IMR-90 (cell line): ENCODE measurements at regions not wholly inside any gene's neighbourhood (a gene's known extent, or its start where the extent isn't known, plus 50 kb on each side); places are given as distances from the start of the nearest gene placed in this dataset.

Experiments used
- ATAC-seq: fragments of 200-7000 bp; cut with Tn5 transposase; 2 replicates; pipeline ENCODE4 v1.9.1; 2020; ENCODE audit warnings: low read depth, mild to moderate bottlenecking, moderate library complexity
- BruUV-seq: library from RNA; stranded (reverse); fragments of 400-500 nt; replicated peaks from 2 replicates; lab custom pipeline; 2021; lab: Mats Ljungman, UMichigan
- CTCF ChIA-PET: fragments of 300-600 bp; formaldehyde crosslinking; extraction: SDS; loops from one replicate; lab custom pipeline; 2021; ENCODE audit warnings: antibody characterized with exemption; lab: Yijun Ruan, JAX
- POLR2A ChIA-PET: fragments of 300-600 bp; sonication (Branson Sonifier 250); formaldehyde crosslinking; loops from one replicate; lab custom pipeline; 2022; ENCODE audit warnings: antibody characterized with exemption; ENCODE audit not compliant: unreplicated experiment; lab: Charles Lee
- DNase-seq: peaks from one replicate; pipeline ENCODE4 v3.0.0; 2013
- H2AFZ ChIP-seq: replicated peaks from 2 replicates; pipeline ENCODE3; 2013; ENCODE audit warnings: low read length, mild to moderate bottlenecking; ENCODE audit not compliant: poor library complexity
- H2AK5ac ChIP-seq: 2 replicates; pipeline ENCODE4 v1.6.1; 2013; ENCODE audit warnings: low read depth, low read length, inconsistent platforms
- H2AK9ac ChIP-seq: replicated peaks from 2 replicates; pipeline ENCODE3; 2013; ENCODE audit warnings: mild to moderate bottlenecking, low read depth, low read length, moderate library complexity; ENCODE audit not compliant: poor library complexity
- H2BK120ac ChIP-seq: 2 replicates; pipeline ENCODE4 v1.6.1; 2013; ENCODE audit warnings: low read depth, low read length, inconsistent platforms
- H2BK15ac ChIP-seq: 3 replicates; pipeline ENCODE4 v1.6.1; 2013; ENCODE audit warnings: low read depth, low read length, inconsistent platforms
- H2BK20ac ChIP-seq: 2 replicates; pipeline ENCODE4 v1.6.1; 2013; ENCODE audit warnings: low read depth, mild to moderate bottlenecking, inconsistent platforms, low read length, moderate library complexity
- H2BK5ac ChIP-seq: 2 replicates; pipeline ENCODE4 v1.6.1; 2013; ENCODE audit warnings: mild to moderate bottlenecking, low read depth, low read length, inconsistent platforms; ENCODE audit not compliant: poor library complexity, severe bottlenecking
- H3K14ac ChIP-seq: replicated peaks from 2 replicates; pipeline ENCODE4 v1.6.1; 2013; ENCODE audit warnings: low read depth, low read length, inconsistent platforms
- H3K18ac ChIP-seq: 2 replicates; pipeline ENCODE4 v1.6.1; 2013; ENCODE audit warnings: low read depth, low read length, control low read depth
- H3K23ac ChIP-seq: 2 replicates; pipeline ENCODE4 v1.6.1; 2013; ENCODE audit warnings: low read depth, low read length, inconsistent platforms
- H3K27ac ChIP-seq: 2 replicates; pipeline ENCODE4 v1.5.1; 2013; ENCODE audit warnings: mild to moderate bottlenecking, control low read depth, low read length; ENCODE audit not compliant: insufficient read depth
- H3K27me3 ChIP-seq: 2 replicates; pipeline ENCODE4 v1.6.1; 2013; ENCODE audit warnings: low read length; ENCODE audit not compliant: control insufficient read depth, insufficient read depth
- H3K36me3 ChIP-seq: 2 replicates; pipeline ENCODE4 v1.6.1; 2013; ENCODE audit warnings: low read length, mixed read lengths; ENCODE audit not compliant: control insufficient read depth, insufficient read depth
- H3K4ac ChIP-seq: 2 replicates; pipeline ENCODE4 v1.6.1; 2013; ENCODE audit warnings: low read depth, low read length, inconsistent platforms
- H3K4me1 ChIP-seq: 2 replicates; pipeline ENCODE4 v1.6.1; 2013; ENCODE audit warnings: low read length, mixed read lengths; ENCODE audit not compliant: control insufficient read depth, insufficient read depth
- H3K4me2 ChIP-seq: 2 replicates; pipeline ENCODE4 v1.6.1; 2013; ENCODE audit warnings: low read depth, mild to moderate bottlenecking, control low read depth, low read length, moderate library complexity
- H3K4me3 ChIP-seq: 2 replicates; pipeline ENCODE4 v1.5.1; 2013; ENCODE audit warnings: low read depth, mild to moderate bottlenecking, control low read depth, low read length, moderate library complexity; ENCODE audit not compliant: insufficient read depth
- H3K56ac ChIP-seq: 2 replicates; pipeline ENCODE4 v1.6.1; 2013; ENCODE audit warnings: low read length, inconsistent platforms; ENCODE audit not compliant: insufficient read depth; ENCODE audit errors: extremely low read depth
- H3K79me1 ChIP-seq, 2 experiments: 2 replicates each; pipeline ENCODE4 v1.6.1; 2013; ENCODE audit warnings: low read length in 2 of 2, inconsistent platforms in 1 of 2, low read depth in 1 of 2
- H3K9ac ChIP-seq: 2 replicates; pipeline ENCODE4 v1.6.1; 2013; ENCODE audit warnings: low read depth, low read length, control low read depth
- H3K9me1 ChIP-seq: 2 replicates; pipeline ENCODE4 v1.6.1; 2013; ENCODE audit warnings: low read length, inconsistent platforms; ENCODE audit not compliant: insufficient read depth
- H3K9me3 ChIP-seq: 2 replicates; pipeline ENCODE4 v1.6.1; 2013; ENCODE audit warnings: low read length; ENCODE audit not compliant: control insufficient read depth, insufficient read depth
- H4K20me1 ChIP-seq: 2 replicates; pipeline ENCODE4 v1.6.1; 2013; ENCODE audit warnings: low read length, inconsistent platforms; ENCODE audit not compliant: insufficient read depth
- H4K5ac ChIP-seq: 2 replicates; pipeline ENCODE4 v1.6.1; 2013; ENCODE audit warnings: mild to moderate bottlenecking, low read depth, low read length, control low read depth
- H4K8ac ChIP-seq, 2 experiments: 2 replicates each; pipeline ENCODE4 v1.6.1; 2013; ENCODE audit warnings: low read depth in 2 of 2, low read length in 2 of 2, control low read depth in 1 of 2, inconsistent platforms in 1 of 2
- H4K91ac ChIP-seq: 2 replicates; pipeline ENCODE4 v1.6.1; 2013; ENCODE audit warnings: low read depth, low read length, inconsistent platforms; ENCODE audit not compliant: insufficient read depth
- CHD1 ChIP-seq: IDR thresholded peaks from 2 replicates; pipeline ENCODE4 v1.6.1; 2012; ENCODE audit warnings: low read depth, low read length, improper control_type of control experiment
- MAZ ChIP-seq: IDR thresholded peaks from 2 replicates; pipeline ENCODE4 v1.6.1; 2012; ENCODE audit warnings: low read depth, mild to moderate bottlenecking, low read length, improper control_type of control experiment, moderate library complexity, borderline replicate concordance
- RAD21 ChIP-seq: IDR thresholded peaks from 2 replicates; pipeline ENCODE4 v1.6.1; 2012; ENCODE audit warnings: low read length, improper control_type of control experiment
- RCOR1 ChIP-seq: IDR thresholded peaks from 2 replicates; pipeline ENCODE4 v1.6.1; 2012; ENCODE audit warnings: mild to moderate bottlenecking, low read length, improper control_type of control experiment; ENCODE audit not compliant: insufficient replicate concordance
- RFX5 ChIP-seq: IDR thresholded peaks from 2 replicates; pipeline ENCODE4 v1.8.0; 2012; ENCODE audit warnings: low read depth, mild to moderate bottlenecking, low read length, moderate library complexity
- SMC3 ChIP-seq: fragments of 150-350 bp; IDR thresholded peaks from 2 replicates; pipeline ENCODE4 v1.6.1; 2016; ENCODE audit warnings: low read depth, mild to moderate bottlenecking, antibody characterized with exemption, low read length, moderate library complexity
- WGBS, 2 experiments: methylation state at CpG; one replicate each; pipeline versions ENCODE4 v1.1.5 to v1.1.7; 2013; ENCODE audit warnings: missing lambda C conversion rate in 2 of 2; ENCODE audit not compliant: insufficient read length in 1 of 2; ENCODE audit errors: extremely low coverage in 2 of 2; 5-methylcytosine and 5-hydroxymethylcytosine counted together
- dilution Hi-C: fragments of 300-500 bp; cut with HindIII; formaldehyde crosslinking; loops from one replicate; pipeline ENCODE4 v1.14.3; 2018; ENCODE audit warnings: low sequenced_read_pairs; ENCODE audit not compliant: unreplicated experiment
- in situ Hi-C: fragments of 300-500 bp; cut with MboI; formaldehyde crosslinking; loops from 3 replicates; pipeline ENCODE4 v1.14.3; 2019; ENCODE audit warnings: low sequenced_read_pairs, inconsistent platforms, mixed read lengths
- intact Hi-C: fragments of 100-400 bp; cut with micrococcal nuclease; formaldehyde crosslinking; loops from 2 replicates; pipeline ENCODE4 v1.10.0; 2022
- TF ChIP-seq, protein P1 (sequence below): fragments of 150-350 bp; IDR thresholded peaks from 2 replicates; pipeline ENCODE4 v1.6.1; 2017; ENCODE audit warnings: mild to moderate bottlenecking, antibody characterized with exemption, low read length, low read depth
- TF ChIP-seq, protein P2 (sequence below): conservative IDR thresholded peaks from 2 replicates; pipeline ENCODE4 v1.5.1; 2012; ENCODE audit warnings: mild to moderate bottlenecking, low read depth, low read length, improper control_type of control experiment

DNA sequence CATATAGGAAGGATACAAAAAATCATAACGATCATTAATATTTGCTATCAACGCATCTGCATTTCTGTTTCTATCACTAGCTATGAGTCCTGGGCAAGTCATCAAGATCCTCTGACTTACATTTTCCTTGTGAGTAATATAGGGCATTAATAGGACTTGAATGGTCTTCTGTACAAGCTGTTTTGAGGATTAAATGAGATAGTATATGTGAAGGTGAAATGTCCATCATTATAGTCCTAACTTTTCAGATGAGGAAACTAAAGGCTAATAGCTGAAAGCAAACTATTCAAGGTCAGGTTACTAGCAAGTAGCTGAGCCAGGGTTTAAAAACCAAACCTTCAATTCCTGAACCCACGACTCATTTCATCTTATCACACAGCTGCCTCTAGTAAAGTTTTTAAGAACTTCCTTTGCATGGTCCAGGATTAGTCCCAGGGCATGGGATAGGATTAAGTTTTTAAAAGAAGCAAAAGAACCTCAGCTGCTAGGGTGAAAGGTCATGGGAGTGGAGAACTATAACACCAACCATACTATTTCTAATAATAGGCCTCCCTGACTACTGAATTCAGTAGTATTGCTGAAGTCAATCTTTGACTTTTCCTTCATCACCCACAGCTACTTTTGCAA, 101.4 kb upstream of the ADAMTS20 start:
- Histone ChIP-seq H3K4me3 (no peak overlapping the region), H3K9ac (no peak overlapping the region), H2AFZ (no peak overlapping the region), H2AK9ac (no peak overlapping the region), H2BK15ac (no peak overlapping the region), H3K36me3 (no peaks in the 10 kb centered on the region), H2BK20ac (no peak overlapping the region), H2AK5ac (no peak overlapping the region), H3K27ac (no peak overlapping the region), H3K4me1 (no peaks in the 10 kb centered on the region), H3K23ac (no peak overlapping the region), H4K8ac (no peak overlapping the region), H3K27me3 (no peaks in the 10 kb centered on the region), H3K4me2 (no peak overlapping the region), H3K4ac (no peak overlapping the region), H3K14ac (no peak overlapping the region), H3K9me1 (no peaks in the 10 kb centered on the region), H4K5ac (no peak overlapping the region), H3K18ac (no peak overlapping the region), H3K79me1 (no peaks in the 10 kb centered on the region), H3K56ac (no peak overlapping the region), H2BK120ac (no peak overlapping the region), H4K20me1 (no peaks in the 10 kb centered on the region), H4K91ac (no peak overlapping the region), H3K9me3 (no peaks in the 10 kb centered on the region), H2BK5ac (no peak overlapping the region)
- POLR2A ChIA-PET: no interaction called here
- in situ Hi-C loops: no loop called here
- no CpG with 5 or more reads among the region's 3 CpGs for WGBS, 2 experiments
- dilution Hi-C loops: no loop called here
- ATAC-seq (no peak), DNase-seq (no peak)
- TF ChIP-seq RCOR1 (no peak), CHD1 (no peak), SMC3 (no peak), MAZ (no peak), RAD21 (no peak), RFX5 (no peak)
- TF ChIP-seq, protein P1, sequence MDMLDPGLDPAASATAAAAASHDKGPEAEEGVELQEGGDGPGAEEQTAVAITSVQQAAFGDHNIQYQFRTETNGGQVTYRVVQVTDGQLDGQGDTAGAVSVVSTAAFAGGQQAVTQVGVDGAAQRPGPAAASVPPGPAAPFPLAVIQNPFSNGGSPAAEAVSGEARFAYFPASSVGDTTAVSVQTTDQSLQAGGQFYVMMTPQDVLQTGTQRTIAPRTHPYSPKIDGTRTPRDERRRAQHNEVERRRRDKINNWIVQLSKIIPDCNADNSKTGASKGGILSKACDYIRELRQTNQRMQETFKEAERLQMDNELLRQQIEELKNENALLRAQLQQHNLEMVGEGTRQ: no peak
- TF ChIP-seq, protein P2, sequence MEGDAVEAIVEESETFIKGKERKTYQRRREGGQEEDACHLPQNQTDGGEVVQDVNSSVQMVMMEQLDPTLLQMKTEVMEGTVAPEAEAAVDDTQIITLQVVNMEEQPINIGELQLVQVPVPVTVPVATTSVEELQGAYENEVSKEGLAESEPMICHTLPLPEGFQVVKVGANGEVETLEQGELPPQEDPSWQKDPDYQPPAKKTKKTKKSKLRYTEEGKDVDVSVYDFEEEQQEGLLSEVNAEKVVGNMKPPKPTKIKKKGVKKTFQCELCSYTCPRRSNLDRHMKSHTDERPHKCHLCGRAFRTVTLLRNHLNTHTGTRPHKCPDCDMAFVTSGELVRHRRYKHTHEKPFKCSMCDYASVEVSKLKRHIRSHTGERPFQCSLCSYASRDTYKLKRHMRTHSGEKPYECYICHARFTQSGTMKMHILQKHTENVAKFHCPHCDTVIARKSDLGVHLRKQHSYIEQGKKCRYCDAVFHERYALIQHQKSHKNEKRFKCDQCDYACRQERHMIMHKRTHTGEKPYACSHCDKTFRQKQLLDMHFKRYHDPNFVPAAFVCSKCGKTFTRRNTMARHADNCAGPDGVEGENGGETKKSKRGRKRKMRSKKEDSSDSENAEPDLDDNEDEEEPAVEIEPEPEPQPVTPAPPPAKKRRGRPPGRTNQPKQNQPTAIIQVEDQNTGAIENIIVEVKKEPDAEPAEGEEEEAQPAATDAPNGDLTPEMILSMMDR: no peak
- no TSS peak for BruUV-seq
- CTCF ChIA-PET: no interaction called here
- intact Hi-C loops: no loop called here
